ENCODE measurements at regions not wholly inside any gene's neighbourhood (a gene's known extent, or its start where the extent isn't known, plus 50 kb on each side); places are given as distances from the start of the nearest gene placed in this dataset.

DNA sequence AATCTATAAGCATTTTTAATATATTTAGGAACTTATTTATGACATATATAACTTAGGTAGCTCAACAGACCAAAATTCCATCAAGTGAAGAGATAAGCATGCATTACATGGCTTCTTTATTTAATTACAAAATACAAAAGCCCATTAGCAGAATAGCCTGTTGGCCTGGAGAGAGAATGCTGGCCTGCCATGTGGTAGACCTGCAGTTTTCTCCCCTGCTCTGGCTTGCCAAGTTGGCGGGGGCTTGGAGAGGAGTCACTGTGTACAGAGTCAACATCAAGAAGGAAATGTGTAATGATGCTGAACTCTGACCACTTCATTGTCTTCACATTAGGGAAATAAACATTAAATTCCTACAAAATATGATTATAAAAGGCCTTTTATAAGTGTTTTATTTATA, 69.8 kb upstream of the CNTLN start:
- H3K27ac ChIP-seq = no peak overlapping the region
- no peak for TF ChIP-seq FOXP2 (optimal IDR thresholded peaks at IDR 0.05; ENCODE audit: control extremely low read depth, extremely low read length, insufficient read depth)
- no peak overlapping the region for H3K4me3 ChIP-seq
- no peaks in the 10 kb centered on the region for H3K36me3 ChIP-seq (ENCODE audit: insufficient read depth, low read length)
- DNase-seq (ENCODE audit: low read depth, low spot score) = no peak
- no peak overlapping the region for H3K9ac ChIP-seq (ENCODE audit: insufficient read length)
- H3K9me3 ChIP-seq (ENCODE audit: low read depth, low read length) = no peaks in the 10 kb centered on the region

- no peaks in the 10 kb centered on the region for H3K9me3 ChIP-seq (ENCODE audit: low read depth, low read length)
- DNase-seq (ENCODE audit: low read depth, low spot score) = no peak
- H3K9ac ChIP-seq (ENCODE audit: insufficient read length) = no peak overlapping the region
- no peak overlapping the region for H3K4me3 ChIP-seq
- no peaks in the 10 kb centered on the region for H3K36me3 ChIP-seq (ENCODE audit: insufficient read depth, low read length)
- TF ChIP-seq EZH2 (IDR thresholded peaks at IDR 0.05) (no peak), POLR2AphosphoS5 (IDR thresholded peaks at IDR 0.05; ENCODE audit: borderline replicate concordance, low read depth, low read length) (no peak), FOXP2 (optimal IDR thresholded peaks at IDR 0.05; ENCODE audit: control extremely low read depth, extremely low read length, insufficient read depth) (no peak)
- H3K27ac ChIP-seq = no peak overlapping the region
These were observed 70.3 kb upstream of the CNTLN start for GRCh38 chr9:17064558-17064957.

DNA sequence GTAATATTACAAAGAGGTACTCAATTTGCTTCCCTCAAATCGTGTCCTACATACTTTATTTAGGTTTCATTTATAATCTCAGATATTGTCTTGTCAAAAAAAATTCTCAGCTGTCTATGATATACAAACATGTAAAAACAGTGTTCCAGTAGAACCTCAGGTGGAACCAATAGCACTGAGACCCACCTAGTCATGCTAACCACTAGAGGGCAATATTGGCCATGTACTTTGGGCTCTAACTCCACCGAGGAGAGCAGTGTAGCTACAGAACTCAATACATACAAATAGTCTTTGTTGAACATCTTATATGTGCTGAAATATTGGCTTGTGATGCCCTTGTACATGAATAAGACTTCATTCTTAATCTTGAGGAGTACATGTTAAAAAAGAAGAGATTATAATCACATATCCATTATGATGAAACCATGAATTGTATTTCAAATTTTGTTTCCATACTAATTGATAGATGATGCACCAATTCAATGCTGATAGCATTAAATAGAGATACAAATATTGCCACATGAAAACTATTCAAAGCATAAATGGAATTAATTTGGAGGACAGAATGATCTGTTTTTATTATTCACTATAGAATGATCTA, 71.2 kb upstream of the CNTLN start:
- DNase-seq (ENCODE audit: low read depth, low spot score) = no peak
- Histone ChIP-seq H3K36me3 (ENCODE audit: insufficient read depth, low read length) (no peaks in the 10 kb centered on the region), H3K9ac (ENCODE audit: insufficient read length) (no peak overlapping the region), H3K27ac (no peak overlapping the region), H3K4me3 (no peak overlapping the region), H3K9me3 (ENCODE audit: low read depth, low read length) (no peaks in the 10 kb centered on the region)
- no peak for TF ChIP-seq EZH2 (IDR thresholded peaks at IDR 0.05)
- TF ChIP-seq POLR2AphosphoS5 (IDR thresholded peaks at IDR 0.05; ENCODE audit: borderline replicate concordance, low read depth, low read length) = no peak
- TF ChIP-seq FOXP2 (optimal IDR thresholded peaks at IDR 0.05; ENCODE audit: control extremely low read depth, extremely low read length, insufficient read depth) = no peak

GRCh38 chr9:17062497-17062896, 72.3 kb upstream of the CNTLN start:
- H3K9me3 ChIP-seq (ENCODE audit: low read depth, low read length) = no peaks in the 10 kb centered on the region
- no peak for DNase-seq (ENCODE audit: low read depth, low spot score)
- TF ChIP-seq EZH2 (IDR thresholded peaks at IDR 0.05) (no peak), POLR2AphosphoS5 (IDR thresholded peaks at IDR 0.05; ENCODE audit: borderline replicate concordance, low read depth, low read length) (no peak), FOXP2 (optimal IDR thresholded peaks at IDR 0.05; ENCODE audit: control extremely low read depth, extremely low read length, insufficient read depth) (no peak)
- no peaks in the 10 kb centered on the region for H3K36me3 ChIP-seq (ENCODE audit: insufficient read depth, low read length)
- H3K9ac ChIP-seq (ENCODE audit: insufficient read length) = no peak overlapping the region
- H3K4me3 ChIP-seq = no peak overlapping the region
- H3K27ac ChIP-seq = no peak overlapping the region

- Histone ChIP-seq H3K9ac (ENCODE audit: insufficient read length) (no peak overlapping the region), H3K27ac (no peak overlapping the region), H3K4me3 (no peak overlapping the region), H3K9me3 (ENCODE audit: low read depth, low read length) (no peaks in the 10 kb centered on the region), H3K36me3 (ENCODE audit: insufficient read depth, low read length) (no peaks in the 10 kb centered on the region)
- TF ChIP-seq FOXP2 (optimal IDR thresholded peaks at IDR 0.05; ENCODE audit: control extremely low read depth, extremely low read length, insufficient read depth) (no peak), EZH2 (IDR thresholded peaks at IDR 0.05) (no peak), POLR2AphosphoS5 (IDR thresholded peaks at IDR 0.05; ENCODE audit: borderline replicate concordance, low read depth, low read length) (no peak)
- DNase-seq (ENCODE audit: low read depth, low spot score) = no peak
These were observed 74.4 kb upstream of the CNTLN start for GRCh38 chr9:17060450-17060849.

DNA sequence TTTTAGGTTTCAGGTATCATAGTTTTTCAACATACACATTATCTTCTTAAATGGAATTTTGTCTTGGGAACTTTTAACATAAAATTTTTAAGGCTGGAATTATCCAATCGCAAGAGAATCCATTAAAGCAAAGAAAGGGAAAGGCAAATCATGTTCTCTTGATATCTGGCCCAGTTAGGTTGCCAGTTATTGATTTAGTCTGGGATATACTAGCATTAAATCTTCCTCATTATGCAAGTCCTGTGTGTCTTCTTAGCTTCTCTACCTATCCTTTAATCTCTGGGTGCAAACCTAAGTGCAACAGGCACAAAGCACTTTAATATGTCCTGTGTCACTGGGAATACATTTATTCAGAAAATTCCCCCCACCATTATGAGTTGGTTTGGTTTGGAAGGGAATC, 75.4 kb upstream of the CNTLN start:
- H3K27ac ChIP-seq = no peak overlapping the region
- TF ChIP-seq FOXP2 (optimal IDR thresholded peaks at IDR 0.05; ENCODE audit: control extremely low read depth, extremely low read length, insufficient read depth) (no peak), POLR2AphosphoS5 (IDR thresholded peaks at IDR 0.05; ENCODE audit: borderline replicate concordance, low read depth, low read length) (no peak), EZH2 (IDR thresholded peaks at IDR 0.05) (no peak)
- no peaks in the 10 kb centered on the region for H3K9me3 ChIP-seq (ENCODE audit: low read depth, low read length)
- DNase-seq (ENCODE audit: low read depth, low spot score) = no peak
- H3K9ac ChIP-seq (ENCODE audit: insufficient read length) = no peak overlapping the region
- H3K4me3 ChIP-seq = no peak overlapping the region
- no peaks in the 10 kb centered on the region for H3K36me3 ChIP-seq (ENCODE audit: insufficient read depth, low read length)

GRCh38 chr9:17057729-17058128, 77.1 kb upstream of the CNTLN start:
- H3K9me3 ChIP-seq (ENCODE audit: low read depth, low read length) = no peaks in the 10 kb centered on the region
- TF ChIP-seq FOXP2 (optimal IDR thresholded peaks at IDR 0.05; ENCODE audit: control extremely low read depth, extremely low read length, insufficient read depth) = no peak
- TF ChIP-seq EZH2 (IDR thresholded peaks at IDR 0.05) = no peak
- no peak for TF ChIP-seq POLR2AphosphoS5 (IDR thresholded peaks at IDR 0.05; ENCODE audit: borderline replicate concordance, low read depth, low read length)
- no peak for DNase-seq (ENCODE audit: low read depth, low spot score)
- no peak overlapping the region for H3K27ac ChIP-seq
- no peaks in the 10 kb centered on the region for H3K36me3 ChIP-seq (ENCODE audit: insufficient read depth, low read length)
- H3K4me3 ChIP-seq = no peak overlapping the region
- no peak overlapping the region for H3K9ac ChIP-seq (ENCODE audit: insufficient read length)

DNA sequence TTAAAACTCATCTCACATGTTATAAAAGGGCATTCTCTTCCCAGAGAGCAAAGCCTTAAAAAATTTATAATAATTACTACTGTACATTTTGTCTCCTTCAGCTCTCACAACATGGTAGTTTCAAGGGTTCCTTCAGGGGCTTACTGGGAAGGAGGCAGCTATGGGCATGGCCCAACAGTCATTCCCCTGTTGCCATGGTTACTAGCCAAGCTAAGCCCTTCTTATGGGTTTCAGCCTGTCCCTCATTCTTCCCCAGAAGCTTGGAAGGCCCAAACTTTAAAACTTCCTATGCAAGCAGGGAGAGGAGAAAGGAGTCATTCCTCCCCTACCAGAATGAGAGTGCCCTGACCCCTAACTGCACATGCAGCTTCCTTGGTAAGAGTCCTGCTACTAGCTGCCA, 82.2 kb upstream of the CNTLN start:
- Histone ChIP-seq H3K9me3 (ENCODE audit: low read depth, low read length) (no peaks in the 10 kb centered on the region), H3K27ac (no peak overlapping the region), H3K4me3 (no peak overlapping the region), H3K36me3 (ENCODE audit: insufficient read depth, low read length) (no peaks in the 10 kb centered on the region), H3K9ac (ENCODE audit: insufficient read length) (no peak overlapping the region)
- no peak for DNase-seq (ENCODE audit: low read depth, low spot score)
- no peak for TF ChIP-seq FOXP2 (optimal IDR thresholded peaks at IDR 0.05; ENCODE audit: control extremely low read depth, extremely low read length, insufficient read depth)
- no peak for TF ChIP-seq EZH2 (IDR thresholded peaks at IDR 0.05)
- TF ChIP-seq POLR2AphosphoS5 (IDR thresholded peaks at IDR 0.05; ENCODE audit: borderline replicate concordance, low read depth, low read length) = no peak

DNA sequence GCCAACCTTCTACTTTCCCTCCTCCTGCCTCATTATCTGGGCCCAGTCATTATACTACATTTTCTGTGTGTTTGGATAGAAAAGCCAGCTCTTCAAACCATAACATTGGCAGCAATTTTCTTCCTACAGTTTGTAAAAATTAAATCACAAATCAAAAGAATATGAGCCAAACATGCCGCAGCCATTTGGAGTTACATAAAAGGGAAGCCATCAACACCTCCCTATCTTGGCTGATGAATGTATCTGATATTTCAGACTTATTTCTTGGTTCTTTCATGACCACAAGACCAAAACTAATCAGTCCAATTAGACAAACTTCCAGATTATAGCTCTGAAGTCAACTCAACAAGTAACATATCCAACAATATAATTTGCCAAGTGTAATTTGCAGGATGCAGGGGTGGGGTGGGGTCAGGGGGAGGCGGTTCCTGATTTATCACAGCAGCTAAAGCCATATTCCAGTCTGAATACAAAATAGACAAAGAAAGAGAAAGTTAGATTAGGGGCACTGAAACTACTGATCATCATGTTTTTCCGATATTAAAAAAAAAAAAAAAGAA, 89.4 kb upstream of the CNTLN start:
- Histone ChIP-seq H3K9ac (ENCODE audit: insufficient read length) (no peak overlapping the region), H3K36me3 (ENCODE audit: insufficient read depth, low read length) (no peaks in the 10 kb centered on the region), H3K27ac (0 out of 2 replicates have a peak overlapping the region, but pooled peaks have one; percentile 43), H3K4me3 (no peak overlapping the region), H3K9me3 (ENCODE audit: low read depth, low read length) (no peaks in the 10 kb centered on the region)
- TF ChIP-seq EZH2 (IDR thresholded peaks at IDR 0.05) = no peak
- TF ChIP-seq POLR2AphosphoS5 (IDR thresholded peaks at IDR 0.05; ENCODE audit: borderline replicate concordance, low read depth, low read length) = no peak
- DNase-seq (ENCODE audit: low read depth, low spot score) = no peak

All from SK-N-MC (cell line).